WERI-Rb-1 (cell line): ENCODE measurements at regions not wholly inside any gene's neighbourhood (a gene's known extent, or its start where the extent isn't known, plus 50 kb on each side); places are given as distances from the start of the nearest gene placed in this dataset.

Experiments used
- DNase-seq: peaks from one replicate; pipeline ENCODE4 v3.0.0-alpha.2; 2020
- H3K27ac ChIP-seq: fragments of 250-450 bp; sonication (Bioruptor Pico); 2 replicates; pipeline ENCODE4 v1.5.1; 2020; ENCODE audit warnings: mild to moderate bottlenecking, moderate library complexity
- H3K27me3 ChIP-seq: fragments of 250-450 bp; sonication (Bioruptor Pico); 2 replicates; pipeline ENCODE4 v1.5.1; 2021; ENCODE audit warnings: mild to moderate bottlenecking, low read depth, moderate library complexity; ENCODE audit not compliant: insufficient read depth, severe bottlenecking
- H3K36me3 ChIP-seq: fragments of 250-450 bp; sonication (Bioruptor Pico); 2 replicates; pipeline ENCODE4 v1.5.1; 2020; ENCODE audit warnings: mild to moderate bottlenecking, moderate library complexity
- H3K4me3 ChIP-seq: 2 replicates; pipeline ENCODE4 v1.5.1; 2011; ENCODE audit warnings: low read depth, mild to moderate bottlenecking, control low read depth, low read length
- H3K9me3 ChIP-seq: fragments of 250-450 bp; sonication (Bioruptor Pico); 2 replicates; pipeline ENCODE4 v1.5.1; 2021; ENCODE audit warnings: mild to moderate bottlenecking, moderate library complexity; ENCODE audit not compliant: severe bottlenecking
- CTCF ChIP-seq: IDR thresholded peaks from 2 replicates; pipeline ENCODE4 v1.5.1; 2011; ENCODE audit warnings: low read depth, mild to moderate bottlenecking, control low read depth, inconsistent platforms, low read length

GRCh38 chr10:3895045-3895631, 110.1 kb upstream of the KLF6 start:
- Histone ChIP-seq H3K36me3 (no peaks in the 10 kb centered on the region), H3K27ac (peak overlapping the region; percentile 57), H3K4me3 (no peak overlapping the region), H3K27me3 (no peaks in the 10 kb centered on the region), H3K9me3 (no peaks in the 10 kb centered on the region)
- TF ChIP-seq CTCF = no peak
- DNase-seq = peak; percentile 14

GRCh38 chr10:3893901-3894563, 109.0 kb upstream of the KLF6 start:
- Histone ChIP-seq H3K4me3 (no peak overlapping the region), H3K27me3 (no peaks in the 10 kb centered on the region), H3K9me3 (no peaks in the 10 kb centered on the region), H3K36me3 (no peaks in the 10 kb centered on the region), H3K27ac (peak overlapping the region; percentile 57)
- peak; percentile 50 for DNase-seq
- no peak for TF ChIP-seq CTCF

- DNase-seq = no peak
- H3K27ac ChIP-seq = no peak overlapping the region
- no peaks in the 10 kb centered on the region for H3K9me3 ChIP-seq
- H3K36me3 ChIP-seq = no peaks in the 10 kb centered on the region
- H3K4me3 ChIP-seq = no peak overlapping the region
- no peak for TF ChIP-seq CTCF
- no peaks in the 10 kb centered on the region for H3K27me3 ChIP-seq
Measured at GRCh38 chr10:3892440-3893425, 107.7 kb upstream of the KLF6 start.

- H3K27ac ChIP-seq = no peak overlapping the region
- no peaks in the 10 kb centered on the region for H3K27me3 ChIP-seq
- DNase-seq = no peak
- H3K36me3 ChIP-seq = no peaks in the 10 kb centered on the region
- no peak for TF ChIP-seq CTCF
- H3K4me3 ChIP-seq = no peak overlapping the region
- no peaks in the 10 kb centered on the region for H3K9me3 ChIP-seq
Measured at GRCh38 chr10:3891396-3891795, 106.4 kb upstream of the KLF6 start.

- Histone ChIP-seq H3K36me3 (no peaks in the 10 kb centered on the region), H3K27me3 (no peaks in the 10 kb centered on the region), H3K4me3 (no peak overlapping the region), H3K27ac (no peak overlapping the region), H3K9me3 (no peaks in the 10 kb centered on the region)
- TF ChIP-seq CTCF = no peak
- no peak for DNase-seq
Measured at GRCh38 chr10:3890602-3891352, 105.8 kb upstream of the KLF6 start.
